ENCODE measurements at regions not wholly inside any gene's neighbourhood (a gene's known extent, or its start where the extent isn't known, plus 50 kb on each side); places are given as distances from the start of the nearest gene placed in this dataset.

DNA sequence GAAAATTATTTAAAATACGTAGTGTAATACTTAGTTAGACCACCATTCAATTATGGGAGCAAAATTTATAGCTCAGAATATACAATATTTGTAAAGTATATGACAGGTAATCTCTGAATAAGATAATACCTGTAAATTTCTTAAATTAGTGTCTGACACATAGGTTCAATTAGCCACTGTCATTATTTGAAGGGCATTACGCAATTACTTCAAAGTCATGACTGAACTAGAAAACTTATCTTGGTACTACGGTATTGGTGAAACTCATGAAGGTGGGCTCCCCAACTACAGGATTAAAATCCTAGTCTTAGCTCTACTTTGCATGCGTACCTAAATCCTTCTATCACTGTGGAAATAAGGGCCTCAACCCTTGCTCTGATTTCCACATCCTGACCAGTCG is 860.7 kb downstream of the PCDH19 start:
- TF ChIP-seq, protein P1, sequence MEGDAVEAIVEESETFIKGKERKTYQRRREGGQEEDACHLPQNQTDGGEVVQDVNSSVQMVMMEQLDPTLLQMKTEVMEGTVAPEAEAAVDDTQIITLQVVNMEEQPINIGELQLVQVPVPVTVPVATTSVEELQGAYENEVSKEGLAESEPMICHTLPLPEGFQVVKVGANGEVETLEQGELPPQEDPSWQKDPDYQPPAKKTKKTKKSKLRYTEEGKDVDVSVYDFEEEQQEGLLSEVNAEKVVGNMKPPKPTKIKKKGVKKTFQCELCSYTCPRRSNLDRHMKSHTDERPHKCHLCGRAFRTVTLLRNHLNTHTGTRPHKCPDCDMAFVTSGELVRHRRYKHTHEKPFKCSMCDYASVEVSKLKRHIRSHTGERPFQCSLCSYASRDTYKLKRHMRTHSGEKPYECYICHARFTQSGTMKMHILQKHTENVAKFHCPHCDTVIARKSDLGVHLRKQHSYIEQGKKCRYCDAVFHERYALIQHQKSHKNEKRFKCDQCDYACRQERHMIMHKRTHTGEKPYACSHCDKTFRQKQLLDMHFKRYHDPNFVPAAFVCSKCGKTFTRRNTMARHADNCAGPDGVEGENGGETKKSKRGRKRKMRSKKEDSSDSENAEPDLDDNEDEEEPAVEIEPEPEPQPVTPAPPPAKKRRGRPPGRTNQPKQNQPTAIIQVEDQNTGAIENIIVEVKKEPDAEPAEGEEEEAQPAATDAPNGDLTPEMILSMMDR (conservative IDR thresholded peaks at IDR 0.05), result no peak
- H3K27me3 Mint-ChIP-seq, result no peaks in the 10 kb centered on the region
- peaks cover 1% of the 10 kb centered on the region for H3K9me3 Mint-ChIP-seq
- no peaks in the 10 kb centered on the region for H3K4me1 Mint-ChIP-seq (ENCODE audit: unreplicated experiment)
- DNase-seq (ENCODE audit: extremely low spot score, unreplicated experiment), result no peak
- H3K27ac Mint-ChIP-seq, result no peak overlapping the region
- no peaks in the 10 kb centered on the region for H3K36me3 Mint-ChIP-seq
- H3K4me3 Mint-ChIP-seq, result no peak overlapping the region

DNA sequence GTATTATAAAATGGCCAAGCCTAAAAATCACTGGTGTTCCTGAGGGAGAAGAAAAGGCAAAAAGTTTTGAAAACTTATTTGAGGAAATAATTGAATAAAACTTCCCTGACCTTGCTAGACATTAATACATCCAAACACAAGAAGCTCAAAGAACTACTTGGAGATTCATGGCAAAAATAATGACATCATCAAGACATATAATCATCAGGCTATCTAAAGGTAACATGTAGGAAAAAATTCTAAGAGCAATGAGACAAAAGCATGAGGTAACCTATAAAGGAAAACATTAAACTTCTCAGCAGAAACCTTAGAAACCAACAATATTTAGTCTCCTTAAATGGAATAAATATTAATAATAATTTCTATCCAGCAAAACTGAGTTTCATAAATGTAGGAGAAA is 887.6 kb downstream of the PCDH19 start:
- TF ChIP-seq, protein P1 (conservative IDR thresholded peaks at IDR 0.05), result no peak
- DNase-seq (ENCODE audit: extremely low spot score, unreplicated experiment), result no peak
- H3K27ac Mint-ChIP-seq, result no peak overlapping the region
- H3K4me1 Mint-ChIP-seq (ENCODE audit: unreplicated experiment), result no peaks in the 10 kb centered on the region
- H3K4me3 Mint-ChIP-seq, result no peak overlapping the region
- no peaks in the 10 kb centered on the region for H3K9me3 Mint-ChIP-seq
- no peaks in the 10 kb centered on the region for H3K36me3 Mint-ChIP-seq
- H3K27me3 Mint-ChIP-seq, result no peaks in the 10 kb centered on the region

DNA sequence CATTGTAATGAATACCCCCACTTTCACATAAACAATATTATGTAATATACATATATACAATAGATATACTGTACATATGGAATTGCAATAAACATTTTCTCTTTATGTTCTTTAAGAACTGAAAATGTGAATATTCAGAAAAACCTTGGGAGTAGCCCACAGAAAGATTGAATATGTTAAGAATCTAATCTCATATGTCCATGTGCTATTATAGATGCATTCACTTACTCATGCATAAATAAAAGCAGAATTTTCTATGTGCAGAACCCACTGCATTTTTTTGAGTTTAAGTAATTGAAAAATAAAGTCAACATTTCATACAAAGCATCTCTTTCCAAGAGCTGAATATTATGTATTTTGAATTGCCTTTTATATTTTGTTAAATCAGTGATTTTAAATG is 902.3 kb downstream of the PCDH19 start:
- DNase-seq (ENCODE audit: extremely low spot score, unreplicated experiment), result no peak
- H3K27me3 Mint-ChIP-seq, result no peaks in the 10 kb centered on the region
- no peak overlapping the region for H3K27ac Mint-ChIP-seq
- TF ChIP-seq, protein P1 (conservative IDR thresholded peaks at IDR 0.05), result no peak
- H3K4me3 Mint-ChIP-seq, result no peak overlapping the region
- no peaks in the 10 kb centered on the region for H3K4me1 Mint-ChIP-seq (ENCODE audit: unreplicated experiment)
- no peaks in the 10 kb centered on the region for H3K36me3 Mint-ChIP-seq
- H3K9me3 Mint-ChIP-seq, result no peaks in the 10 kb centered on the region

DNA sequence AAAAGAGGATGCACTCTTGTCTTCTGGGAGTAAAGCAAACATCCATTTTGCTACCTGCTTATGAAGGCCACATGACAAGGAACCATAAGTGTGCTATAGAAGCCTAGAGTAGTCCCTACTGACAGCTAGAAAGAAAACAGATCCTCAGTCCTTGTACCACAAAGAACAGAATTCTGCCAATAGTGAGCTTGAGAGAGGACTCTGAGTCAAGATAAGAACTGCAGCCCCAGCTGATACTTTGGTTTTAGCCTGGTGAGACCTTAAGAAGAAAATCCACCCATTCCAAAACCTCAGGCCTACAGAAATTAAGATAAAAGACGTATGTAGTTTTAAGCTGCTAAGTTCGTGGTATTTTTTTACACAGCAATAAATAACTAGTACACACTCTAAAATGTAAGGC is 914.6 kb downstream of the PCDH19 start:
- no peak overlapping the region for H3K27ac Mint-ChIP-seq
- DNase-seq (ENCODE audit: extremely low spot score, unreplicated experiment), result no peak
- H3K4me1 Mint-ChIP-seq (ENCODE audit: unreplicated experiment), result no peaks in the 10 kb centered on the region
- H3K4me3 Mint-ChIP-seq, result no peak overlapping the region
- H3K9me3 Mint-ChIP-seq, result peaks cover 16% of the 10 kb centered on the region
- TF ChIP-seq, protein P1 (conservative IDR thresholded peaks at IDR 0.05), result no peak
- no peaks in the 10 kb centered on the region for H3K27me3 Mint-ChIP-seq
- no peaks in the 10 kb centered on the region for H3K36me3 Mint-ChIP-seq

DNA sequence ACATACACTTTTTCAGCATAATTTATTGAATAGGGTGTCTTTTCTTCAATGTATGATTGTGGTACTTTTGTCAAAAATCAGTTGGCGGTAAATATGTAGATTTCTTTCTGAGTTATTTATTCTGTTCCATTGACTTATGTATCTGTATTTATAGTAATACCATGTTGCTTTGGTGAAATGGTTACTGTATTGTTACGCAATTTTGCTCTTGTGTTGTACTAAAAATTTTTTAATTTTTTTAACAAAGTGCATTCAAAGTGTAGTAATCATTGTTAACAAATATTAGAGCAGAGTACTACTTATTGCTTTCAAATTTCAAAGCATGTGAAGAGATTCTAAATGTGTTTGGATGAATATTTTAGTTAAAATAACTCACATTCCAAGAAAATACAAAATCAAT is 915.4 kb downstream of the PCDH19 start:
- no peak for DNase-seq (ENCODE audit: extremely low spot score, unreplicated experiment)
- H3K4me1 Mint-ChIP-seq (ENCODE audit: unreplicated experiment), result no peaks in the 10 kb centered on the region
- TF ChIP-seq, protein P1 (conservative IDR thresholded peaks at IDR 0.05), result no peak
- H3K27me3 Mint-ChIP-seq, result no peaks in the 10 kb centered on the region
- H3K4me3 Mint-ChIP-seq, result no peak overlapping the region
- H3K36me3 Mint-ChIP-seq, result no peaks in the 10 kb centered on the region
- H3K9me3 Mint-ChIP-seq, result peaks cover 16% of the 10 kb centered on the region
- no peak overlapping the region for H3K27ac Mint-ChIP-seq

DNA sequence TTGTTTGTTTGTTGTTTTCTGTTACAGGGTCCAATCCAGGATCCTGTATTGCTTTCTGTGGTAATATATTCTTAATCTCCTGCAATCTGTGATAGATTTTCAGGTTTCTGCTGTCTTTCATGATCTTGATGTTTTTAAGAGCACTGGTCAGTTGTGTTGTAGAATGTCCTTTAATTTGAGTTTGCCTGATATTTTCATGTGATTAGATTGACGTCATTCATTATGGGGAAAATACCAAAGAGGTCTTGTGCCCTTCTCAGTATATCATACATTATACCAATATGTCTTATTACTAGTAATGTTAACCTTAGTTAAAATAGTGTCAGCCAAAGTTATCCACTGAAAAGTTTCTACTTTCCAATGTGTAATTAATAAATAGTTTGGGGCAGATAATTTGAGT is 929.3 kb downstream of the PCDH19 start:
- Mint-ChIP-seq H3K4me3 (no peak overlapping the region), H3K4me1 (ENCODE audit: unreplicated experiment) (no peaks in the 10 kb centered on the region), H3K27me3 (no peaks in the 10 kb centered on the region), H3K27ac (no peak overlapping the region), H3K9me3 (no peaks in the 10 kb centered on the region), H3K36me3 (no peaks in the 10 kb centered on the region)
- DNase-seq (ENCODE audit: extremely low spot score, unreplicated experiment), result no peak
- TF ChIP-seq, protein P1 (conservative IDR thresholded peaks at IDR 0.05), result no peak
